A549 (cell line): ENCODE measurements at regions not wholly inside any gene's neighbourhood (a gene's known extent, or its start where the extent isn't known, plus 50 kb on each side); places are given as distances from the start of the nearest gene placed in this dataset.

Experiments used
- ATAC-seq, 2 experiments: fragments of 200-7000 bp in 1 of 2; fragments of >200 bp in 1 of 2; cut with Nextera tagmentation in 1 of 2; cut with Tn5 transposase in 1 of 2; 3 replicates each; pipeline versions ENCODE4 v1.8.0 to v1.9.1; 2018 to 2020; ENCODE audit warnings: mild to moderate bottlenecking in 1 of 2, moderate library complexity in 1 of 2
- CTCF ChIA-PET: fragments of 300-600 bp; sonication (Branson Sonifier 250); formaldehyde crosslinking; extraction: SDS; loops from one replicate; lab custom pipeline; 2021; ENCODE audit warnings: antibody characterized with exemption, inconsistent platforms; lab: Yijun Ruan, JAX
- POLR2A ChIA-PET: fragments of 350-600 bp; formaldehyde crosslinking; extraction: SDS; loops from one replicate; lab custom pipeline; 2021; ENCODE audit warnings: antibody characterized with exemption, inconsistent platforms; lab: Yijun Ruan, JAX
- DNase-seq, 2 experiments: peaks; one replicate each; pipeline versions ENCODE4 v3.0.0 to v3.0.0-alpha.2; 2011 to 2016; ENCODE audit warnings: low read depth in 1 of 2, low spot score in 1 of 2
- FAIRE-seq: peaks from 2 replicates; lab custom pipeline; 2011; peaks lifted over from hg19 to GRCh38; lab: Jason Lieb, UNC
- H3K27ac ChIP-seq, 2 experiments: fragments of >200 bp; sonication (Bioruptor Twin); formaldehyde crosslinking; 3 replicates each; pipeline ENCODE4 v1.5.1; 2016 to 2017
- H3K4me1 ChIP-seq: fragments of >200 bp; sonication (Bioruptor Twin); formaldehyde crosslinking; 3 replicates; pipeline ENCODE4 v1.6.1; 2016
- H3K4me2 ChIP-seq: fragments of >200 bp; sonication (Bioruptor Twin); formaldehyde crosslinking; 3 replicates; pipeline ENCODE4 v1.6.1; 2016
- H3K4me3 ChIP-seq: fragments of >200 bp; sonication (Bioruptor Twin); formaldehyde crosslinking; 3 replicates; pipeline ENCODE4 v1.5.1; 2016
- H3K9me3 ChIP-seq: fragments of >200 bp; sonication (Bioruptor Twin); formaldehyde crosslinking; 3 replicates; pipeline ENCODE4 v1.6.1; 2016
- CBX2 ChIP-seq: fragments of 200-600 bp; sonication (generic); IDR thresholded peaks from 2 replicates; pipeline ENCODE4 v1.6.1; 2016; ENCODE audit warnings: low read depth, mild to moderate bottlenecking, borderline replicate concordance
- CBX8 ChIP-seq: fragments of 200-600 bp; sonication (generic); IDR thresholded peaks from 2 replicates; pipeline ENCODE4 v1.6.1; 2016
- CHD4 ChIP-seq: fragments of 200-600 bp; sonication (generic); IDR thresholded peaks from 2 replicates; pipeline ENCODE4 v1.6.1; 2016; ENCODE audit warnings: antibody characterized with exemption, mild to moderate bottlenecking, borderline replicate concordance
- CTCF ChIP-seq: fragments of >200 bp; sonication (Bioruptor Twin); formaldehyde crosslinking; IDR thresholded peaks from 3 replicates; pipeline ENCODE4 v1.5.1; 2016
- EHMT2 ChIP-seq: fragments of 200-600 bp; sonication (generic); IDR thresholded peaks from 2 replicates; pipeline ENCODE4 v1.6.1; 2016; ENCODE audit warnings: antibody characterized with exemption, low read depth, mild to moderate bottlenecking, moderate library complexity
- ELK1 ChIP-seq: fragments of 150-350 bp; IDR thresholded peaks from 2 replicates; pipeline ENCODE4 v1.6.1; 2014; ENCODE audit warnings: low read depth, mild to moderate bottlenecking, low read length
- FOSB ChIP-seq: fragments of 250-450 bp; sonication (Bioruptor Pico); IDR thresholded peaks from 2 replicates; pipeline ENCODE4 v1.5.0; 2020; ENCODE audit warnings: mild to moderate bottlenecking, moderate library complexity
- FOSL2 ChIP-seq, 2 experiments: fragments of 450-650 bp in 1 of 2; fragments of >200 bp in 1 of 2; sonication (Bioruptor Twin) in 1 of 2; formaldehyde crosslinking; IDR thresholded peaks; 2 replicates each; pipeline versions ENCODE4 v1.5.0 to v1.6.1; 2016 to 2020; ENCODE audit warnings: mild to moderate bottlenecking in 1 of 2, moderate library complexity in 1 of 2
- HEYL ChIP-seq: fragments of 250-450 bp; sonication (Bioruptor Pico); IDR thresholded peaks from 2 replicates; pipeline ENCODE4 v1.8.0; 2021; ENCODE audit warnings: mild to moderate bottlenecking, moderate library complexity
- HOXB13 ChIP-seq: fragments of 250-450 bp; sonication (Bioruptor Pico); IDR thresholded peaks from 2 replicates; pipeline ENCODE4 v1.5.0; 2020; ENCODE audit warnings: low read depth, mild to moderate bottlenecking, moderate library complexity
- HOXB5 ChIP-seq: fragments of 250-450 bp; sonication (Bioruptor Pico); IDR thresholded peaks from 2 replicates; pipeline ENCODE4 v1.5.0; 2020; ENCODE audit warnings: mild to moderate bottlenecking, moderate library complexity
- JUN ChIP-seq, 2 experiments: fragments of >200 bp; sonication (Bioruptor Twin); formaldehyde crosslinking; IDR thresholded peaks; 2 replicates in 1 of 2; 3 replicates in 1 of 2; pipeline ENCODE4 v1.6.1; 2016 to 2017
- JUNB ChIP-seq: fragments of >200 bp; sonication (Bioruptor Twin); formaldehyde crosslinking; IDR thresholded peaks from 2 replicates; pipeline ENCODE4 v1.6.1; 2016
- KDM5A ChIP-seq: fragments of 200-600 bp; sonication (generic); IDR thresholded peaks from 2 replicates; pipeline ENCODE4 v1.6.1; 2016; ENCODE audit warnings: antibody characterized with exemption, mild to moderate bottlenecking
- MAFK ChIP-seq: fragments of 450-650 bp; IDR thresholded peaks from 2 replicates; pipeline ENCODE4 v1.6.1; 2014; ENCODE audit not compliant: partially characterized antibody
- MAX ChIP-seq: IDR thresholded peaks from 2 replicates; pipeline ENCODE4 v1.6.1; 2012
- MYC ChIP-seq: IDR thresholded peaks from 2 replicates; pipeline ENCODE4 v1.6.1; 2012; ENCODE audit warnings: mild to moderate bottlenecking, inconsistent platforms, low read length, improper control_type of control experiment, borderline replicate concordance
- NFE2L2 ChIP-seq: fragments of 150-350 bp; conservative IDR thresholded peaks from 2 replicates; pipeline ENCODE4 v1.6.1; 2014; ENCODE audit warnings: low read length
- PHF8 ChIP-seq: fragments of 200-600 bp; sonication (generic); IDR thresholded peaks from 2 replicates; pipeline ENCODE4 v1.6.1; 2016; ENCODE audit warnings: low read depth, mild to moderate bottlenecking, antibody characterized with exemption, moderate library complexity, borderline replicate concordance
- POLR2A ChIP-seq: IDR thresholded peaks from 2 replicates; pipeline ENCODE4 v1.6.1; 2012; ENCODE audit warnings: mild to moderate bottlenecking, low read length
- POLR2AphosphoS2 ChIP-seq: conservative IDR thresholded peaks from 2 replicates; pipeline ENCODE4 v1.6.1; 2012; ENCODE audit warnings: low read length, improper control_type of control experiment, inconsistent platforms
- RAD21 ChIP-seq, 2 experiments: fragments of >200 bp in 1 of 2; sonication (Bioruptor Twin) in 1 of 2; formaldehyde crosslinking in 1 of 2; IDR thresholded peaks in 1 of 2; conservative IDR thresholded peaks in 1 of 2; 2 replicates in 1 of 2; 3 replicates in 1 of 2; pipeline ENCODE4 v1.6.1; 2012 to 2018; ENCODE audit warnings: inconsistent platforms in 1 of 2
- RCOR1 ChIP-seq: fragments of 150-350 bp; IDR thresholded peaks from 2 replicates; pipeline ENCODE4 v1.6.1; 2014; ENCODE audit warnings: antibody characterized with exemption, low read length, low read depth
- RNF2 ChIP-seq: fragments of 200-600 bp; sonication (generic); IDR thresholded peaks from 2 replicates; pipeline ENCODE4 v1.6.1; 2016; ENCODE audit warnings: low read depth, mild to moderate bottlenecking, antibody characterized with exemption, moderate library complexity, borderline replicate concordance
- SMC3 ChIP-seq: fragments of >200 bp; sonication (Bioruptor Twin); formaldehyde crosslinking; IDR thresholded peaks from 3 replicates; pipeline ENCODE4 v1.6.1; 2018; ENCODE audit warnings: inconsistent platforms
- SREBF2 ChIP-seq: fragments of 450-650 bp; IDR thresholded peaks from 2 replicates; pipeline ENCODE4 v1.6.1; 2014; ENCODE audit warnings: mild to moderate bottlenecking, moderate library complexity
- TP53 ChIP-seq: fragments of 250-450 bp; sonication (Bioruptor Pico); IDR thresholded peaks from 2 replicates; pipeline ENCODE4 v1.5.0; 2021; ENCODE audit warnings: mild to moderate bottlenecking, moderate library complexity
- USF2 ChIP-seq: fragments of 450-650 bp; IDR thresholded peaks from 2 replicates; pipeline ENCODE4 v1.6.1; 2014; ENCODE audit warnings: antibody characterized with exemption
- ZFP36 ChIP-seq: fragments of 450-650 bp; IDR thresholded peaks from 2 replicates; pipeline ENCODE4 v1.6.1; 2014; ENCODE audit warnings: borderline replicate concordance; ENCODE audit not compliant: partially characterized antibody
- WGBS: methylation state at CpG from one replicate; pipeline ENCODE4 v1.1.6; 2017; ENCODE audit errors: missing lambda C conversion rate; 5-methylcytosine and 5-hydroxymethylcytosine counted together

GRCh38 chr22:27517361-27518155, 284.0 kb downstream of the MN1 start:
- 77% methylated on average over 7 of the region's 7 CpGs for WGBS
- H3K9me3 ChIP-seq, result no peaks in the 10 kb centered on the region
- no peak overlapping the region for H3K27ac ChIP-seq
- TF ChIP-seq RNF2 (no peak), FOSB (no peak), FOSL2 (IDR thresholded peaks at IDR 0.05) (no peak), FOSL2 (CRISPR knock-in tag; IDR thresholded peaks at IDR 0.05) (no peak), MAFK (no peak), HEYL (CRISPR knock-in tag) (no peak), TP53 (CRISPR knock-in tag) (no peak), RAD21 (conservative IDR thresholded peaks at IDR 0.05 in 1 of 2, IDR thresholded peaks at IDR 0.05 in 1 of 2) (no peak), CBX8 (no peak), USF2 (no peak), MAX (no peak), HOXB13 (CRISPR knock-in tag) (no peak), POLR2AphosphoS2 (no peak), MYC (no peak), SREBF2 (no peak), CBX2 (no peak), HOXB5 (CRISPR knock-in tag) (no peak)
- no peak overlapping the region for H3K4me3 ChIP-seq
- DNase-seq, result no peak
- 0 out of 3 replicates have a peak, but pooled peaks cover under 1% of the 10 kb centered on the region for H3K4me1 ChIP-seq
- no peak for ATAC-seq
- POLR2A ChIA-PET, result no interaction called here
- CTCF ChIA-PET, result no interaction called here
- no peak for FAIRE-seq
- H3K4me2 ChIP-seq, result no peak overlapping the region

GRCh38 chr22:27518531-27519340, 282.8 kb downstream of the MN1 start:
- POLR2A ChIA-PET, result no interaction called here
- no peak for ATAC-seq
- no peaks in the 10 kb centered on the region for H3K4me1 ChIP-seq
- no peak overlapping the region for H3K4me2 ChIP-seq
- no peak for FAIRE-seq
- no peak for TF ChIP-seq JUNB
- no peak for TF ChIP-seq POLR2A
- no peak for TF ChIP-seq FOSL2 (IDR thresholded peaks at IDR 0.05)
- TF ChIP-seq FOSL2 (CRISPR knock-in tag; IDR thresholded peaks at IDR 0.05), result no peak
- TF ChIP-seq JUN (IDR thresholded peaks at IDR 0.05), result no peak
- no peak for TF ChIP-seq CHD4
- no peak for TF ChIP-seq KDM5A
- no peak for TF ChIP-seq ZFP36
- no peak for TF ChIP-seq RCOR1
- no peak for TF ChIP-seq NFE2L2
- no peak for DNase-seq
- WGBS, result 72% methylated on average over 14 of the region's 16 CpGs
- H3K27ac ChIP-seq, result no peak overlapping the region
- no peak overlapping the region for H3K4me3 ChIP-seq
- CTCF ChIA-PET, result interaction anchor here (0.7 kb wide), 1 partner anchor 23 kb away, joined by 3 read pairs; no protein-coding TSS in a partner anchor
- H3K9me3 ChIP-seq, result no peaks in the 10 kb centered on the region

GRCh38 chr22:27523711-27524110, 277.8 kb downstream of the MN1 start:
- Histone ChIP-seq H3K4me3 (no peak overlapping the region), H3K27ac (no peak overlapping the region), H3K4me2 (no peak overlapping the region), H3K4me1 (no peaks in the 10 kb centered on the region), H3K9me3 (no peaks in the 10 kb centered on the region)
- TF ChIP-seq CTCF, result no peak
- TF ChIP-seq EHMT2, result no peak
- TF ChIP-seq MAFK, result no peak
- TF ChIP-seq SMC3, result no peak
- TF ChIP-seq POLR2AphosphoS2, result no peak
- TF ChIP-seq RAD21 (conservative IDR thresholded peaks at IDR 0.05 in 1 of 2, IDR thresholded peaks at IDR 0.05 in 1 of 2), result no peak
- no peak for TF ChIP-seq ELK1
- no peak for TF ChIP-seq PHF8
- no peak for TF ChIP-seq SREBF2
- TF ChIP-seq POLR2A, result no peak
- TF ChIP-seq CHD4, result no peak
- no peak for FAIRE-seq
- POLR2A ChIA-PET, result no interaction called here
- CTCF ChIA-PET, result interaction anchor here (0.8 kb wide), 1 partner anchor 1163 kb away, joined by 3 read pairs; no protein-coding TSS in a partner anchor
- no peak for ATAC-seq
- no peak for DNase-seq
- 69% methylated on average over 5 of the region's 5 CpGs for WGBS
